Occipital lobe (tissue), 1 donor: ENCODE measurements at regions not wholly inside any gene's neighbourhood (a gene's known extent, or its start where the extent isn't known, plus 50 kb on each side); places are given as distances from the start of the nearest gene placed in this dataset.
A peak's percentile ranks its signal among the peaks of the same experiment; 100 is the strongest.
"Not testable (repeated sequence)": the region's sequence is repeated elsewhere in the genome, so short reads cannot be mapped to it uniquely, and the experiment has no call there.

ENCODE experiments used
- DNase-seq: peaks from one replicate; lab custom pipeline; 2025; lab: John Stamatoyannopoulos, UW

DNA sequence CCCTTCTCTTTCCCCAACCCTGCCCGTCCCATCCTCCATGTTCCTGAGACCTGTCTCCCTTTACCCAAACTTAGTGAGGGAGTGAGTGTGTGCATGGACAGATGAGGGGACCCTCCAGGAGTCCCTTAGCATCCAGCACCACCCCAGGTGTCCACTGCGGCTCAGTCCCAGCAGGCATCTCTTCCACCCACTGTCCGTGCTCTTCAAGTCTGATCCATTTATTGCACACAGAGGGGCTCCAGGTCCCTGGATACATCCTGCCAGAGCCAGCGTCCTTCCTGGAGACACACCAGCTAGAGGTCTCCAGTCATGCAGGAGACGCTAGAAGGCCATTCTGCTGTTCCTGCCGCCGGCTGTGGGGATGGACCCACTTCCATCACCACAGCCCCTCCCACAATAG, 239.2 kb downstream of the ADGRD1 start:
- no peak for DNase-seq

DNA sequence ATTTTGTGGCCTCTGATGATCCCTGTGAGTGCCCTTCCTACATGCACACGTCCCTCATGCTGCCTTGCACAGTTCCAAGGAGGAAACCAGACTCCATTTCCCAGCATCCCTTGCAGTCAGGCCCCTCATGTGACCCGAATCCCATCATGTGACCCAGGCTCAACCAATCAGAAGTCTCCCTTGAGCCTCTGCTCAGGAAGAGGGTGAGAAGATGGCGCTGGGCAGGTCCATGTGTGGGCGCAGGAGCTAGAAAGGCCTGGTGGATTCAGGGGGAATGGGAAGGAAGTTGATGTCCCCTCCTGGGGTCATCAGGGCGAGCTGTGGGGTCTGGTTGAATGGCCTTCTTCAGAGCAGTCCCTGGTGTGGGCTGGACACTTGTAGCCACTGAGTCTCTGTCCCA, 240.5 kb downstream of the ADGRD1 start:
- DNase-seq: no peak

DNA sequence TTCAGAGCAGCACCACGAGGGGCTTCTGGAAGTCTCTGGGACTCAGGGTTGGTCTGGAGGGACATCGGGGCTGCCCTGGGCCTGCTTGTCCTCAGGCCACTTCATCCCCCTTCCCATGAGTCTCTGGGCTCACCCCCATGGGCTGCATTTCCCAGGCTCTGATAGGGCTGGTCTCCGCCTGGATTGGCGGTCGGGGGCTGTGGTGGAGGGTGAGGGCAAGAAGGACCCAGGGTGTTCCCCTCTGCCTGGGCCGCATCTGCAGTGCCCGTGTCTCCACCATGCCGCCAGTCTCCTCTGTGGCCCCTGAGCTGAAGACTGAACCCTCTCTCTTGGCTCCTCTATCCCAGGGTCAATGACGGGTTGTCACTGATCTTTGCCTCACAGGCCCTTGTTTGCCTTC, 242.1 kb downstream of the ADGRD1 start:
- DNase-seq: no peak

DNA sequence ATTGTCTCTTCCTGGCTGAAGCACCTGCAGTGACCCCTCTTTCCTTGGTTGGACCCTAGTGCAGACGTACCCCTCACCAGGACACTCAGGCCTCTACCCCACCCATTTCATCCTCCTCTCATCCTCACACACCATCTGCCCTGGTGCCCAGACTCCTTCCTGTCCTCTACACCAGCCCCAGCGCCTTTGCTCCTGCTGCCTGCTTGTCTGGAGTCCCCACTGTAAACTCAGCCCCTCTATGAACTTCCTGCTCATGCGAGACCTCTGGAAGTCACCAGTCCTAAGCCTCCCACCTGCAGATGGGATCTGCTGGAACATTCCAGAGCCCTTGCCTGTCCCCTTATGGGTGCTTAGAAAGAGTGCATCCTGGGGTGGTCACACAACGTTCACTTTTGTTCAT, 242.5 kb downstream of the ADGRD1 start:
- no peak for DNase-seq

DNA sequence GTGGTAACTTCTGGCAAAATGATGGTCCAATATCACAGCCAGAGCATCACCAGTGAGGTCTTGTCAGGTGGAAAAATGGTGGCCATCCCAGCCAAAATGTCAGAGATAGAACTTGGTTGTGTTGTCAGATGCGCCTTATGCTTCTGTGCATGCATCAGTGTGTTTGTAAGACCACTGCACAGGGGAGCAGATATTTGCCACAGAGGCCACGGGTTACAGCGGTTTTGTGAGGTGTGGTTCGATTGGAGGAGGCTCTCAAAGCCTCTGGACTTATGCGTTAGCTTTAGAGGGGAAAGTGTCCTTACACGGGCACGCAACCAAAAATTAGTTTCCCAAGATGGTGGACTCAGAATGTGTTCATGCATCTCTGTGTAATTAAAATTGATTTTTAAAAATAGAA, 243.8 kb downstream of the ADGRD1 start:
- DNase-seq: no peak

DNA sequence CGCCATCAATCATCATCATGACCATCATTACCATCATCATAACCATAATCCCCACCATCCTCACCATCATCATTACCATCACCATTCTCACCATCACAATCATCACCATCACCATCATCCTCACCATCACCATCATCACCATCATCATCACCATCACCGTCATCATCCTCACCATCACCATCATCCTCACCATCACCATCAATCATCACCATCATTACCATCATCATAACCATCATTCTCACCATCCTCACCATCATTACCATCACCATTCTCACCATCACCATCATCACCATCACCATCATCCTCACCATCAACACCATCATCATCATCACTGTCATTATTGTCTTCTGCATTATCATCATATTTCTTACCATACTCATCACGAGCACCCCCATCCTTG, 245.5 kb downstream of the ADGRD1 start:
- DNase-seq: no peak

DNA sequence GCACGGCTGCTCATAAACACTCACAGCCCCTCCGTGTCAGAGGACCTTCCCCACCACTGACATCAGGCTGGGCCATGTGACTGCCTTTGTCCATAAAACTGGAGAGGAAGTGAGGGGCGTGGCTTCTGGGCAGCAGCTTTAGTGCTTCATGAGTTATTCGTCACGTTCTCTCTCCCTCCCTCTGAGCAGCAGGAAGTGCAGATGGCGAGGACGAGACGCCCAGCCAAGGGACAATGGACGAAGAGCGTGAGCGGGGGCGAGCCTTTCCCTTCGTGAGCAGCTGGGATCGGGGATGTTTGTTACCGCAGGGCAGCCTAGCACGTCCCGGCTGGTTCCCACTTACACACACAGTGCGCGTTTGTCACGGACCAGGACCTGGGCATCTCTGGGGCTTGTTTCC, 248.2 kb downstream of the ADGRD1 start:
- not testable (repeated sequence) for DNase-seq

DNA sequence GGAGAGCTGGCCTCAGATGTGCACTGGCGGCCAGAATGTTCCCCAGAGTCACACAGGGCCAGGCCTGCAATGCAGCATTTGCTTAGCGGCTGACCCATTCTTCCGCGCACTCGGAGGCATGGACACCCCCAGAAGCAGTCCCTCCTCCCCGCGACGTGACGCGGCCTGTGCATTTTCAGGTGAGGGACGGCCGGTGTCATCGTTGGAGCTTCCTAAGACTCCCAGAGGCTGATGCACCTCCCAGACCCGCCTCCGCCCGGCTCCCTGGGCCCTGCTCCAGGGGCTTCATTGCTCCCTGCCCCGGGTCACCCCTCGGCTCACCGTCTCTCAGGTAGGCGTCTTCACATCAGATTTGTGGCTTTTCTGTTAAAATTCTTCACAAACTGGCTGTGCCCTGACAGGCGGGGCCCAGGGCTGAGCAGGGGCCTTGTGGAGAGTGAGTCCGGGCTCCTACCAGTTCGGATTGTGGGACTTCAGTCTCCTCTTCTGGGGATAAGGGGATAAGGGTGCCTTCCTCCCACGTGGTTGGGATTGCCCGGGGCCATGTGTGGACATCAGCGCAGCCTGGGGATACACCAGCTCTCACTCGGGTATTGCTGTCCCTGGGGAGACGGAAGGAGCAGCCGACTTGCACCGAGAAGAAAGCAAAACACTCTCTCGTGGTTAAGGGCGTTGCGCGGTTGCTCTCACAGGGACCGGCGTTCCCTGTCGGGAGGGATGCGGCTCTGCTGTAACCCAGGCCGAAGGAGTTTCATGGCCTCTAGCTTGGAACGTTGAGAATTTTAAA, 249.1 kb downstream of the ADGRD1 start:
- no peak for DNase-seq

DNA sequence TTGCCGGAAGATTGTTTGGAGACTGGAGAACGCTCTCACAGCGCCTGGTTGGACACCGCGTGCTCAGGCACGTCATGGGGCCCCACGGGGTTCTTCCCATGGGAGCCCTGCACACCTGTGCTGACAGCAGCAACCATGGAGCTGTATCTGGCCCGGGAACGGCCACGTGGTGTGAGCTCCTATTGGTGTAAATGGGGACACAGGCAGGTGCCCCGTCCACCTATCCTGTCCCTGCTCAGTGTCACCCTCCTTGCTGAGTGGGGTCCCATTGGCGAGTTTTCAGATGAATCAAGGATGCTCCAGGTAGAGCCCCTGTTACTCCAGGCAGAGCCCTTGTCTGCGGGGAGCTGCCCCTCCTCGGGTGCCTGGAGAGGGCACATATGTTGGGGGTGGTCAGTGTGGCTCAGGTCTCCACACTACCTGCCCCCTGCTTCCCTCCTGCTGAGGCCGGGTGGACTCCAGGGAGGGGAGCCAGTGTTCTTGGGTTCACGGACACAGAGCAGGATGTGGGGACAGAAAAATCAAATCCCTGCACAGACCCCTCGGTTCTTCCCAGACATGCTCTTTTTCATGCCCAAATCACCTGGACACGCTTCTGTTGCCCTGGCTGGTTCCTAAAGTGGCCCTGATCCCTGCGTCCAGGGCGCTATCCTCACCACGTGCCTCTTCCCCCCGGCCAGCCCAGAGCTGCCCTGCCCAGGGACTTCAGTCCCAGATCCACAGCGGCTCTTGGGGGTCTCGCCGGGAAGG, 250.1 kb downstream of the ADGRD1 start:
- no peak for DNase-seq

DNA sequence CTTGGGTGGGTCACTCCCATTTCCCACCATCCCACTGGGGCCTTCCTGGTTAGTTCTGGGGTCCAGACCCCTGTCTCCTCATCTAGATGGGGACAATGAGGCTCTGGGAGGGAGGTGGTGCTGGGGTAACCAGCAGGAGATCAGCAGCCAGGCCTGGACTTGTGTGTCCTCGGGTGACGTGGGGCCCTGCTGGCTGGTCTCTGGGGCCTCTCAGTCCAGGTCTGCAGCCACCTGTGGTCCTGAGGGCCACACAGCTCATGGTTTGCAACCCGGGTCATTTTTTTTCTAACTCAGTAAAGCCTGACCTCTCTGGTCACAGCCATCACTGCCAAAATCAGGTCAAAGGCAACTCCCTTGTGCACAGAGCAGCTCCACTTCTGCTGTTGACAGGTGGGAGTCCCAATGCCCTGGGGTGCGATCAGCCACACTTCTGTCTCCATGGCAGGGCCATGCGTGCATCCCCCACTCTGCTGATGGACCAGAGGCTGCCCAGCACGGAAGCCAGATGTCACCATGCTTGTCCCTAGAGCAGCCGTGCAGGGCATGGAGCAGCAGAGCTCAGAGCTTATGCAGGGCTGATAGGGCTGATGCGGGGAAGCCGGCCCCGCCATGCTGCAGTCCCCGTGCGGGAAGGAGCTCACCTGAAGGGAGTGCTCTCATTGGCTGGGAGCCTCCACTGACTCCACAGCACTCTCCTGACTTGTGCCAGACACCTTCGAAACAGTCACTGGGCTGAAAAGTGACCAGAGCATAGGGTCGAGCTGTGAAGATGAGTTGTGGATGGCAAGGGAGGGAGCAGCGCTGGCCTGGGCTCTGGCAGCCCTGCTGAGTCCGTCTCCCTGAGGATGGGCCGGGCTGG, 250.9 kb downstream of the ADGRD1 start:
- DNase-seq: no peak

DNA sequence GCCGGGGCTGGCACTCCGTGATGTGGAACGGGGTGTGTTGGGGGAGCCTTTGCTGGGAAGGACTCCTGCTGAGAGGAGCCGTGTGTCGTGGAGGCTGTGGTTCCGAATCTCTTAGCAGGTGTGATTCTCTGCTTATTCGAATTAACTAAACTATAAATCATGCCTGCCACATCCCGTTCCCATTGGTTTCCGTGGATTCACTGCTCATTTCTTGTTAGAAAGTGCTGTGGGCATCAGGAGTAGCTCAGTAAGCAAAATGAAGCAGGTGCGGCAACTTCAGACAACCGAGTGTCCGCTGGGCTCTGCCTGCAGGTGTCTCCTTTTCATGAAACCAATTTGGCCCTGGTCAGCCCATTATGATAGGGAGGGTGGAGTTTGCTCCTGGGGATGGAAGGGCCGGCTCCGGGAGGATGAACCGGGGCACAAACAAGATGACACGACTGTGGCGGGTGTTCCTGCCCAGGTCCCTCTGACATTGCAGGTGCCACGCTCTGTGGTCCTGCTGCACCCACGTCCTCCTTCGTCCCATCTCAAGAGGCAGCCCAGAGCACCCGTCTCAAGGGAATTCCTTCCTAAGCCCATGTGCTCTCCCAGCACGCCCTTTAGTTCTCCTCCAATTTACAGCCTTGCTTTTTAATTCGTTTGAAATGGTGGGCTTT, 251.7 kb downstream of the ADGRD1 start:
- not testable (repeated sequence) for DNase-seq

DNA sequence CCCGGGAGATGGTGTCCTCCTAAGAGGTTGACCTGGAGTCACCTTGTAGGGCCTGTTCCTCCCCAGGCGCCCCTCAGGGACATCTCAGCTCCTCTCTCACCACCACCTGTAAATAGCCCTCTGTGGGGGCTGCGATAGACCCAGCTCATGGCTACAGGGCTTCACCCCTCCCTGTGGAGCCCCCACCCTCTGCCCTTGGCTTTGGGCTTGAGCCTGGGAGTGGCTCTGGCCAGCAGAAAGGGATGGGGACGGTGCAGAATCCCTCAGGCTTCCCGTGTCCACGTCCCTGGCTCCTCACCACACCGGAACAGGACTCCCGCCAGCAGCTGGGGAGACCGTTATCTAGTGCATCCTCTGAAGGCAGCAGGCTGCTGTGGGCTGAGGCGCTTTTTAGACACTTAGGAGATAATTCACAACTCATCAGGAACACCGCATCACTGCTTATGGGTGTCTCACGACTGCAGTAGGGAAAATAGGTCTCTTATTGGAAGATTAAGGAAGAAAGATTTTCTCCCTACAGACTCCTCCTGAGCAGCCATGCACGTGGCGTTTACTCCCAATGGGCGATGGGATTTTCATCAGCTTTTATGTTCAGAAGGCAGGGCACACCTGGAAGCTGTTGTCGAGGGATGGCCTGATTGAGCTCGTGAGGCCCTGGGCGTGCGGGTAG, 253.1 kb downstream of the ADGRD1 start:
- DNase-seq: not testable (repeated sequence)

DNA sequence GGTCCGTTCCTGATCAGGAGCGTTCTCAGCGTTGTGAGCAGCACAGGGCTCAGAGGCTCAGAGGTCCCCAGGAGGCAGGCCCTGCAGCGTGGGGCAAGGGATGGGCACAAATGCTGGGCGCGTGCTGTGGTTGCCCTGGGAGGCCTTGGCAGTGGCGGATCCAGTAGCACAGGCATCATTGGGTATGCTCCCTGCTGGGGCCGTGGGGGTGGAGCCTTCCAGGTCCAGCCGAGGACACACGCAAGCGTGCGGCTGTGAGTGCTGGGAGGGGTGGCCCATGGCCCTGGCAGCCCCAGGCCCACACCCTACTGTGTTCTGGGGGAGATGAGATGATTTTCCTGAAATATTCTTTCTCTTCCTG, 253.6 kb downstream of the ADGRD1 start:
- DNase-seq: not testable (repeated sequence)

DNA sequence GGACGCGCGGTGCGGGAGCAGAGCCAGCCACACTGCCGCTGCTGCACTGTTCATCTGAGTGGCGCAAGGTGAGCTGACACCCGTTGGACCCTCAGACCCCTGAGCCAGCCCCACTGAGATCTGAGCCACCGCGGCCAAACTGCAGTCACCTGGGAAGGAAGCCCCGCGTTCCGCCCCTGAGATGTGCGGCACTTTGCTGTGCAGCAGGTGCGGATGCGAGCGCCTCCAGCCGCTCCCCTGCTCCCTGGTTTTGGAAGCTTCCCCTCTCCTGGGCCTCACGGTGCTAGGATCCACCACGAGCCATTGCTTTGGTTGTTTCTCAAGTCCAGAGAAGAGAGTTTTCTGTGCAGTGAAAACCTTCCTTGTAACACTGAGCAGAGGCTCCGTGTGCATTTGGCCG, 254.1 kb downstream of the ADGRD1 start:
- DNase-seq: not testable (repeated sequence)

DNA sequence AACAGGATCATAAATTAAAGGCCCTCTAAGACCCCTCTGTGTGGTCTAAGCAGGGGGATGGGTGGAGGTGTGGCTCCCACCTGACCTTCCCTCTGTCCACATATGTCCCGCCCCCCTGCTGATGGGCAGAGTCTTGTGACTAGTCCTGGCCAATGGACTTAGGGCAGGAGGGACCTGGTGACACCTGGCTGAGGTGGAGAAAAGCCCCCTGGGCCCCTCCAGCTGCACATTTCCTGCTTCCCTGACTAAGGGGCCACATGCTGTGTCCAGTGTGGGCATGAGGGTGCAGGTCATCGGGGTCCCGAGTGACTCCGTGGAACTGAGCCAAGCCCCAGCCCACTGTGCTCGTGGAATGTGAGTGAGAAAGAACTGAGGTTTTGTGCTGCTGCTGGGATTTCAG, 254.7 kb downstream of the ADGRD1 start:
- no peak for DNase-seq

DNA sequence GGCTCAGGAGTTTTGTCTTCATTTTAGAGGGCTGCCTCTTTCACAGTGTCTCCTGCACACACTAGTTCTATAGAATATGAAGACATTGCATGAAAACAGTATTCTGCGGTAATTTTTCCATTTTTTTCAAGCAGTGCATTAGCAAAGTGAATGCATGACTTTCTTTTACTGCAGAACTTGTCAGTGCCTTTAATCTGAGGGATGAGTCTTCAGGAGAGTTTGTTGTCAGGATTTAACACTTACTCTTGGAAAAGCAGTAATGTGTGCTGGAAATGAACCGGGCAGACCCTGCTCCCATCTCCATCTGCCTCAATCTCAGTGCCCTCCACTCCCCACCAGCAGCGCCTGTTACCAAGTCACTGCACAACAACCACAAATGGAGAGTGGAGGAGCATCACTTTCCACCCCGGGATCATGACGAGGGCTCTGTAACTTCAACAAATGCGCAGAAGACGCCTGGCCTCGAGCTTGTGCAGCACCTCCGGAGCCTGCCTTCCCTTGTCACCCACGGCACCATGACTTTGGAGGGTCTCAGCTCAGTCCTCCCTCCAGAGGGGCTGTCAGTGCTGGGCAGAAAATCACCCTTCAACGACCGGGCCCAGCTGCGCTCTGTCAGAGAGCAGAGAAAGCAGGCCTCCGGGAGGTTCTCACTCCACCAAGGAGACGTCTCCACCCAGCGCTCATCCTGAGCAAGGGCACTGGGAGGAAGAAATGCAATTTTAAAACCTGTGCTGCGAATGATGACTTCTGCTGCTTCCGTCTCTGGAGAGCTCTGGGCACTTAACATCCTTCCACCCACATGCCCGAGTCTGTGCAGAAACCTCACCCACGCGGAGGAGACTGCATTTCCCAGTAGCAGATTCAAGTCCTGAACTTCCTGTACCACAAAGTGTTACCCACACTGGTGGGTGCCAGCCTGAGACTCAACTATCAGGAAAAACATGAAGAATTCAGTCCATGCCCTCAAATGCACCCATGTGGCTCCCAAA, 255.7 kb downstream of the ADGRD1 start:
- DNase-seq: peak; percentile 75

DNA sequence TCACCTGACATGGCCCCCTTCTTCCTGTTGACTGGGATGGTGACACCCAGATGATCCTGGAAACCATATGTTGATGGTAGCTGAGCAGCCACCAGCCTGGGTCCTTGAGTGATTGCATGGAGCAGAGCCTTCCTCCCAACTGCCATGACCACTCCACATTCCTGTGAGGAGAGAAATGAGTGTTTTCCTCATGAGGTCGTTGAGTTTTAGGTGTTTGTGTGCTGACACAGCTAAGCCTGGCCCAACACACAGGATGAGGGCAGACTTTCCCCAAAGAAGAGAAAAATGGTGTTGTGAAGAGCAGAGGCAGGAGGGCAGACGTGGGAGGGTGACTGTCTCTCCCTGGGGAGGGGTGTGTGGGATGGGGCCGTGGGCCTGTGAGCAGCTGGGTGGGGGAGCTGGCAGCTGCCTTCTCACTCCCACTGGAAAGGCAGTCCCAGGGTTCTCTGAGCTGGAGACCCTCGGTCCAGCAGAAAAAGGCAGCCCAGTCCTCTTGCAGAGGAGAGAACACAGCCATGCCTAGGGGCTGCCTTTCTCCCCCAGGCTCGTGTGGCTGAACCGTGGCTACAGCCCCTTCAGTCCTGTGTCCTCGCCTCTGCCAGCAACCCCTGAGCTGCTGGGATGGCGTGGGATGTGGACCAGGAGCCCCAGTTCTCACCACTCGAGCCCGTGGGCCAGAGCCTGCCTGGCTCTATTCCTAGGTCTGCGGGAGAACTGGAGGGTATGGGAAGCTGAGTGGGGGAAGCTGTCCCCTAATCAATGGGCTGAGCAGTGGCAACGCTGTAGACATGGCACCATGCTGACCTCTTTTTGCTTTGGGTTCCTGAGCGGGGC, 257.0 kb downstream of the ADGRD1 start:
- DNase-seq: no peak

DNA sequence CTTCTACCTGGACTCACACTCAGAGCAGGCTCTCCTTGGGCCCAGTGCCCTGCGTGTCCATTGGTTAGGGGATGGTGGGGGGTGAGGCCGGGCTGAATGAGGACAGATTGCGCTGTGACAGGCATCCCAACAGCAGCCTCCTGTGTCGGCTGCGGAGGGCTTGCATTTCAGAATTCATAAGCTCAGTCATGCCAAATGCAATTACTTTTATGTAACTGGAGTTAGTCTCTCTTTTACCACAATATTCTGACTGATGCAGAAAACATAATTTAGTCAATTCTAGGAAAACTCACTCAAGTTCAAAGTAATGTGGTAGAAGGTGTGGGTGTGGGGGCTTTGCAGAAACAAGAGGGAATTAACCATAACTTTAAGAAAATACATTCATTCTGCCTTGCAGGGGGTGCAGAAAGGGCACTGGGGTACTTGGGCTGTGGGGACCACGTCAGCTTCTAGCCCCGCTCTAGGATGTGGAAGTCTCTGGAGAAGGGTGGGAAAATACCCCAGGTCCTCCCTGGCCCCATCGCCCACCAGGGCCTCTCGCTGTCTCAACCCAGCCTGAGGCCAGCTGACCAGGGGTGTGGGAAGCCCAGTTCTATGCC, 257.7 kb downstream of the ADGRD1 start:
- no peak for DNase-seq
